SK-N-SH treated with all-trans-retinoic acid at 6 μM for 48 hours (cell line): ENCODE measurements at regions not wholly inside any gene's neighbourhood (a gene's known extent, or its start where the extent isn't known, plus 50 kb on each side); places are given as distances from the start of the nearest gene placed in this dataset.
"Not testable (repeated sequence)": the region's sequence is repeated elsewhere in the genome, so short reads cannot be mapped to it uniquely, and the experiment has no call there.

Experiments used
- ISL1 ChIP-seq: fragments of 250-450 bp; sonication (Bioruptor Pico); IDR thresholded peaks from 2 replicates; pipeline ENCODE4 v2.1.2; 2022; ENCODE audit warnings: mild to moderate bottlenecking, moderate library complexity
- ZFP3 ChIP-seq: fragments of 250-450 bp; sonication (Bioruptor Pico); IDR thresholded peaks from 2 replicates; pipeline ENCODE4 v1.5.0; 2020; ENCODE audit warnings: mild to moderate bottlenecking, moderate library complexity
- ZNF565 ChIP-seq: fragments of 450-650 bp; formaldehyde crosslinking; conservative IDR thresholded peaks from 2 replicates; pipeline ENCODE4 v1.5.0; 2020; ENCODE audit warnings: low read depth, mild to moderate bottlenecking, moderate library complexity
- TF ChIP-seq, protein P1 (sequence below): fragments of 250-450 bp; sonication (Bioruptor Pico); IDR thresholded peaks from 2 replicates; pipeline ENCODE4 v1.5.1; 2021; ENCODE audit warnings: mild to moderate bottlenecking, moderate library complexity

DNA sequence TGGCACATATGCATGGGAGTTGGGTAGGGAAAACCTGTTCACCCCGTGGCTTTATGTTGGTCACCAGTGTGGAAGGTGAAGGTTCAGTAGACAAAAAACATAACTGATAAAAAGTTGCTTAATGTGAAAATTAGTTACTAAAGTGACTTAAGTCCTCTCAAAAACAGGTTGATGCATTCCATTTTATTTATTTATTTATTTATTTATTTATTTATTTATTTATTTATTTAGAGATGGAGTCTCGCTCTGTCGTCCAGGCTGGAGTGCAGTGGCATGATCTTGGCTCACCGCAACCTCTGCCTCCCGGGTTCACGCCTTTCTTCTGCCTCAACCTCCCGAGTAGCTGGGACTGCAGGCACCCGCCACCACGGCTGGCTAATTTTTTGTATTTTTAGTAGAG lies 541.0 kb downstream of the DCDC2C start:
- TF ChIP-seq, protein P1, sequence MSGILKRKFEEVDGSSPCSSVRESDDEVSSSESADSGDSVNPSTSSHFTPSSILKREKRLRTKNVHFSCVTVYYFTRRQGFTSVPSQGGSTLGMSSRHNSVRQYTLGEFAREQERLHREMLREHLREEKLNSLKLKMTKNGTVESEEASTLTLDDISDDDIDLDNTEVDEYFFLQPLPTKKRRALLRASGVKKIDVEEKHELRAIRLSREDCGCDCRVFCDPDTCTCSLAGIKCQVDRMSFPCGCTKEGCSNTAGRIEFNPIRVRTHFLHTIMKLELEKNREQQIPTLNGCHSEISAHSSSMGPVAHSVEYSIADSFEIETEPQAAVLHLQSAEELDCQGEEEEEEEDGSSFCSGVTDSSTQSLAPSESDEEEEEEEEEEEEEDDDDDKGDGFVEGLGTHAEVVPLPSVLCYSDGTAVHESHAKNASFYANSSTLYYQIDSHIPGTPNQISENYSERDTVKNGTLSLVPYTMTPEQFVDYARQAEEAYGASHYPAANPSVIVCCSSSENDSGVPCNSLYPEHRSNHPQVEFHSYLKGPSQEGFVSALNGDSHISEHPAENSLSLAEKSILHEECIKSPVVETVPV = not testable (repeated sequence)
- TF ChIP-seq ZNF565, ZFP3, ISL1 (CRISPR knock-in tag): not testable (repeated sequence)
